Skeletal muscle satellite cell (primary cell): ENCODE measurements at regions not wholly inside any gene's neighbourhood (a gene's known extent, or its start where the extent isn't known, plus 50 kb on each side); places are given as distances from the start of the nearest gene placed in this dataset.

ENCODE experiments used
- H3K27me3 ChIP-seq: 2 replicates; pipeline ENCODE4 v1.7.0; 2013; ENCODE audit warnings: low read length; ENCODE audit not compliant: control insufficient read depth, insufficient read depth
- H3K36me3 ChIP-seq: 2 replicates; pipeline ENCODE4 v1.7.0; 2013; ENCODE audit warnings: mild to moderate bottlenecking, control low read depth, low read length; ENCODE audit not compliant: insufficient read depth
- H3K4me1 ChIP-seq: 2 replicates; pipeline ENCODE4 v1.7.0; 2013; ENCODE audit warnings: low read length; ENCODE audit not compliant: control insufficient read depth, insufficient read depth
- H3K4me2 ChIP-seq: 2 replicates; pipeline ENCODE4 v1.7.0; 2013; ENCODE audit warnings: mild to moderate bottlenecking, low read length
- H3K4me3 ChIP-seq: 2 replicates; pipeline ENCODE4 v1.7.0; 2013; ENCODE audit warnings: low read length
- H3K9ac ChIP-seq: 2 replicates; pipeline ENCODE4 v1.7.0; 2013; ENCODE audit warnings: mild to moderate bottlenecking, low read depth, low read length, moderate library complexity
- H3K9me3 ChIP-seq: replicated peaks from 2 replicates; pipeline ENCODE4 v1.7.0; 2013; ENCODE audit warnings: mild to moderate bottlenecking, control low read depth, low read length

GRCh38 chr10:29057822-29058331, 231.0 kb upstream of the LYZL1 start:
- no peak overlapping the region for H3K4me2 ChIP-seq
- H3K4me1 ChIP-seq: no peaks in the 10 kb centered on the region
- H3K36me3 ChIP-seq: no peaks in the 10 kb centered on the region
- no peak overlapping the region for H3K9ac ChIP-seq
- no peaks in the 10 kb centered on the region for H3K9me3 ChIP-seq
- H3K27me3 ChIP-seq: peaks cover 39% of the 10 kb centered on the region
- no peak overlapping the region for H3K4me3 ChIP-seq

GRCh38 chr10:29063806-29064644, 224.8 kb upstream of the LYZL1 start:
- H3K4me3 ChIP-seq: no peak overlapping the region
- no peaks in the 10 kb centered on the region for H3K36me3 ChIP-seq
- no peak overlapping the region for H3K9ac ChIP-seq
- H3K27me3 ChIP-seq: peaks cover 30% of the 10 kb centered on the region
- no peaks in the 10 kb centered on the region for H3K9me3 ChIP-seq
- H3K4me2 ChIP-seq: no peak overlapping the region
- H3K4me1 ChIP-seq: no peaks in the 10 kb centered on the region

GRCh38 chr10:29064680-29065079, 224.2 kb upstream of the LYZL1 start:
- no peaks in the 10 kb centered on the region for H3K36me3 ChIP-seq
- H3K4me1 ChIP-seq: no peaks in the 10 kb centered on the region
- no peak overlapping the region for H3K4me2 ChIP-seq
- H3K27me3 ChIP-seq: peaks cover 30% of the 10 kb centered on the region
- H3K4me3 ChIP-seq: no peak overlapping the region
- H3K9ac ChIP-seq: no peak overlapping the region
- H3K9me3 ChIP-seq: no peaks in the 10 kb centered on the region

DNA sequence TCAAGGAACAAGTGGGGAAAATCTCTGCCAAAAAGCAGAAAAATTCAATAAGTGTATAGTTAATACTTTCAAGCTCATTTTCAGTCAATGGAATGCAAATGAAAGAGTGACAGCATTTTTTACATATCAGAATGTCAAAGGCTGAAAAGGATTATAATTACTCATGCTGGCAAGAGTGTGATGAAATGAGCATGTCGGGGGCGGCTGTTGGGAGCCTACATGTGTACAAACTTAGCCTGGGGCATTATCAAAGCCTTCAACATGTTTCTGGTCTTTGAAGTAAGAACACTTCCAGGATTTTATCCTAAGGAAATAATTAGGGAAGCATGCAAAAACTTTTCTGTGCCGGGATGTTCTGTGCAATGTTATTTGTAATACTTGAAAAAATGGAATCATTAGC, 221.7 kb upstream of the LYZL1 start:
- Histone ChIP-seq H3K36me3 (no peaks in the 10 kb centered on the region), H3K9me3 (no peaks in the 10 kb centered on the region), H3K4me1 (no peaks in the 10 kb centered on the region), H3K4me2 (no peak overlapping the region), H3K9ac (no peak overlapping the region), H3K27me3 (peaks cover 43% of the 10 kb centered on the region), H3K4me3 (no peak overlapping the region)

DNA sequence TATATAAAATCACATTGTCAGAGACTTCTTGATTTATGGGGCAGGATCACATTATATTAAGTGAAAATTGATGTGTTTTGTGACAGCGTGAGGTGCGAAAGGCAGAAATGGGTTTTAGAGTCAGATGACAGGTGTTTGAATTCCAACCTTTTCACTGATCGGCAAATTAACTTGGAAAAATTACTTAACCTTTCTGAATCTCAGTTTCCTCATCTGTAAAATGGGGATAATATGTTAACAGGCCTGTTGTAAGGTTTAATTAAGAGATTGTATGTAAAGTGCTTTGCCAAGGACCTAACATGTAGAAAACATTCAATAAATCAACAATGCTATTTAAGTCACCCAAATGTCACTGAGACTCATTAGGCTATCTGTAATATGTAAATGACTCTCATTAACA, 221.2 kb upstream of the LYZL1 start:
- Histone ChIP-seq H3K4me2 (no peak overlapping the region), H3K9me3 (no peaks in the 10 kb centered on the region), H3K36me3 (no peaks in the 10 kb centered on the region), H3K4me1 (no peaks in the 10 kb centered on the region), H3K9ac (no peak overlapping the region), H3K27me3 (peaks cover 43% of the 10 kb centered on the region), H3K4me3 (no peak overlapping the region)

DNA sequence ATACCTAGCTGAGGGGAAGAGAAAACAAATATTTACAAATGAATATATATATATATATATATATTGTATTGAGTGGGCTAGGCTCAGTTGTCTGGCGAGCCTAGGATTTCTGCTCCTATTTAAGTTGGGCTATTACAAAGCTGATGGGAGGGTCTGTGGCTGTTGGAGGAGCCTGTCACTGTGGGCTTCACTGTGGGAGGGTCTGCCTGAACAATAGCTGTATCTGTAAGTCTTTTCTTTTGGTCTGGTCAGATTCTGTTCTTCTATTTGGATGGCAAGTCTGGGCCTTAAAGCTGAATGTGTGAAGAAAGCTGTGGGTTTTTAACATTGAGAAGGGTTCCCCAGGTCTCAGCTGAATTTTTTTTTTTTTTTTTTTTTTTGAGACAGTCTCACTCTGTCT, 220.6 kb upstream of the LYZL1 start:
- Histone ChIP-seq H3K4me1 (no peaks in the 10 kb centered on the region), H3K9me3 (no peaks in the 10 kb centered on the region), H3K9ac (no peak overlapping the region), H3K36me3 (no peaks in the 10 kb centered on the region), H3K4me2 (no peak overlapping the region), H3K4me3 (no peak overlapping the region), H3K27me3 (peaks cover 49% of the 10 kb centered on the region)

DNA sequence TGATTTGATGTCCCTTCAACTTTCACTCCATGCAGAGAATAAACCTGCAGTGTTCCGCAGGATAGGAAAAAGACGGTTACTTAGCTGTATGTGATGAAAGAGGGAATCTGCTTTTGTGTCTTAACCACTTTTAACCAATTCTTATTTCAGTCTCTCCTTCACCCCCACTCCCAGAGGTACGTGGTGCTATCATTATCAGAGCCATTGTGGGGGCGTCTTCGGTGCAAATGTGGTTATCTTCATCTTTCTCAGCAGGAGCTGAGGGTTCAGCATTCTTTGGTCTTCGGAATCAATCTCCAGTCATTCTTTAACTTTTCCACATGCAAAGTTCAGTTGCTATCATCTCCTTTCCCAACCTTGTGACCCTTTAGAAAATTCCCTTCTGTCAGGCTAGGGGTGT, 219.9 kb upstream of the LYZL1 start:
- H3K9ac ChIP-seq: no peak overlapping the region
- H3K36me3 ChIP-seq: no peaks in the 10 kb centered on the region
- no peaks in the 10 kb centered on the region for H3K9me3 ChIP-seq
- H3K27me3 ChIP-seq: peaks cover 54% of the 10 kb centered on the region
- H3K4me1 ChIP-seq: no peaks in the 10 kb centered on the region
- H3K4me2 ChIP-seq: no peak overlapping the region
- no peak overlapping the region for H3K4me3 ChIP-seq

- Histone ChIP-seq H3K9me3 (no peaks in the 10 kb centered on the region), H3K27me3 (peaks cover 54% of the 10 kb centered on the region), H3K9ac (no peak overlapping the region), H3K4me3 (no peak overlapping the region), H3K4me2 (no peak overlapping the region), H3K4me1 (no peaks in the 10 kb centered on the region), H3K36me3 (no peaks in the 10 kb centered on the region)
Measured at GRCh38 chr10:29069941-29070340, 218.9 kb upstream of the LYZL1 start.

DNA sequence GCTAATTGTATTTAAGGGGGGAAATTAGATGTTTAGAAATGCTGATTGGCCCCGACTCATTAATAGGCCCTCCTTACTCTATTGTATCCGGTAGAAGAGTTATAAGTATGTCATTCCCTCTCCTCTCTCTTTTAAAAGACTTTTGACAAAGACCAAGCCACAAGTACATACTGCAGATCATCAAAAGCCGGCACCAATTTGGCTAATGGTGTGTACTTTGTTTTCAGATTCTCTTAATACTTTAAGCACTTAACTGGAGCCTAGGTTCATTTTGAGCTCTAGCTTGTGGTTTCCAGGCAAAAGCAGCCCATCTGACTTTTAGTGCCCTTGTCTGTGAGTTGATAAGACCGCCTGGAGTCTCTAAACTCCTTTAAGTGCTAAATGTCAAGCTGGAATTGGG, 210.0 kb upstream of the LYZL1 start:
- no peak overlapping the region for H3K9ac ChIP-seq
- H3K4me3 ChIP-seq: no peak overlapping the region
- no peaks in the 10 kb centered on the region for H3K9me3 ChIP-seq
- no peaks in the 10 kb centered on the region for H3K36me3 ChIP-seq
- peaks cover 39% of the 10 kb centered on the region for H3K27me3 ChIP-seq
- no peaks in the 10 kb centered on the region for H3K4me1 ChIP-seq
- H3K4me2 ChIP-seq: no peak overlapping the region

GRCh38 chr10:29081231-29081630, 207.6 kb upstream of the LYZL1 start:
- no peaks in the 10 kb centered on the region for H3K36me3 ChIP-seq
- no peaks in the 10 kb centered on the region for H3K4me1 ChIP-seq
- H3K9ac ChIP-seq: no peak overlapping the region
- H3K9me3 ChIP-seq: no peaks in the 10 kb centered on the region
- peaks cover 39% of the 10 kb centered on the region for H3K27me3 ChIP-seq
- no peak overlapping the region for H3K4me2 ChIP-seq
- no peak overlapping the region for H3K4me3 ChIP-seq

DNA sequence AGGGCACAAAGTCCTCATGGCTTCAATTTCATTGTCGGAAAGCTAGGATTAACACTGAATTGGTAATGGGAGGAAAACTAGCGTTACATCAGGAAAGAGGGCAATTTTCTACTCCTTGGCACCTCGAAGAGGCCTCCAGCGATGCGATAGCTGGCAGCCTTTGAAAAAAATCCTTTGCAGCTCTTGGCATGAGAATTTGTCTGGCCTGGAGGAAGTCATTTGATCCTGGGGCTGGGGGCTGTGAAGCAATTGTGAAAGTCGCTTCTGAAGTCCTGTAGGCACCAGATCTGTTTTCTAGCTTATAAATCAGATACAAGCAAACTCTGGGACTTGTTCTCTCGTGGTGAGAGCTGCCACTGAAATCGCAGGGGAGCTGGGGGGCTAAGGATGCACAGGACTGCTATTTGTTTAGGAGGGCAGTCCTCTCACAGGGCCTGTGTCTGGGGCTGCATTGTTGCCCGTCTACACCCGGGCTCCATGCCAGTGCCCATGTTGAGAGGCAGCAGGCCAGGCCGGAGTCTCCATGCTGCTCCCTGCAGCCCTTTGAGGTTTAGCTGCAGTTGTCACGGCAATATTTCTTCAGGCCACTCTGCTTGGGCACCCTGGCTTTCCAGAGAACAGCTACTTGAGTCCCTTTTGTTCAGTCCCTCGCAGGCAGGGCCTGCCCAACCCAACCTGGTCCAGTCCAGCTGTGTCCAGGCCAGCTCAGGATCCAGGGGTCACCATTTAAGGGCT, 206.8 kb upstream of the LYZL1 start:
- Histone ChIP-seq H3K4me2 (no peak overlapping the region), H3K36me3 (no peaks in the 10 kb centered on the region), H3K9ac (no peak overlapping the region), H3K27me3 (peaks cover 35% of the 10 kb centered on the region), H3K9me3 (no peaks in the 10 kb centered on the region), H3K4me1 (no peaks in the 10 kb centered on the region), H3K4me3 (no peak overlapping the region)
